Omental fat pad (tissue), 3 donors: ENCODE measurements at regions not wholly inside any gene's neighbourhood (a gene's known extent, or its start where the extent isn't known, plus 50 kb on each side); places are given as distances from the start of the nearest gene placed in this dataset.

Source experiments
- ATAC-seq: fragments of 150-250 bp; one replicate; pipeline ENCODE4 v1.9.1; 2016; ENCODE audit warnings: mild to moderate bottlenecking, moderate library complexity; ENCODE audit not compliant: low FRiP score
- DNase-seq: peaks from one replicate; pipeline ENCODE4 v3.0.0-alpha.2; 2019; ENCODE audit warnings: low spot score
- TF ChIP-seq, protein P1 (sequence below), 3 donors: fragments of 450-650 bp; IDR thresholded peaks; one replicate each; pipeline ENCODE4 v1.5.1; 2016 to 2017; ENCODE audit warnings: antibody characterized with exemption in 3 of 3, mild to moderate bottlenecking in 3 of 3, moderate library complexity in 2 of 3

DNA sequence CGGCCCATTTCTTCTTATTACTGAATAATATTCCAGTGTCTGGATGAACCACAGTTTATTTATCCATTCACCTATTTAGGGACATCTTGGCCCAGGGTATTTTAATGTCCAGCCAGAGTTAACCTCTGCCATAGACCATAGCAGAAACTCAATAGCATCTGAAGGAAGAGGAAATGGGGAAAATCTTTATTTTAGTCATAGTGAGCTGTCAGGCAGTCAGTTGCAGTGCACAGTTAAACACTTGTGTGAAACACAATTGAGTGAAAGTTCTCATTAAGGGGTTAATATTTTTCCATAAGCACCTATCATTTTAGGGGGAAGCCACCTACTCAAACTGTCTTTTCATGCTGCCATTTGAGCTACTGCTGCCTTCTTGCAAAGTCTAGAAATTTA lies 197.3 kb upstream of the PPFIA2 start:
- ATAC-seq, result no peak
- TF ChIP-seq, protein P1, sequence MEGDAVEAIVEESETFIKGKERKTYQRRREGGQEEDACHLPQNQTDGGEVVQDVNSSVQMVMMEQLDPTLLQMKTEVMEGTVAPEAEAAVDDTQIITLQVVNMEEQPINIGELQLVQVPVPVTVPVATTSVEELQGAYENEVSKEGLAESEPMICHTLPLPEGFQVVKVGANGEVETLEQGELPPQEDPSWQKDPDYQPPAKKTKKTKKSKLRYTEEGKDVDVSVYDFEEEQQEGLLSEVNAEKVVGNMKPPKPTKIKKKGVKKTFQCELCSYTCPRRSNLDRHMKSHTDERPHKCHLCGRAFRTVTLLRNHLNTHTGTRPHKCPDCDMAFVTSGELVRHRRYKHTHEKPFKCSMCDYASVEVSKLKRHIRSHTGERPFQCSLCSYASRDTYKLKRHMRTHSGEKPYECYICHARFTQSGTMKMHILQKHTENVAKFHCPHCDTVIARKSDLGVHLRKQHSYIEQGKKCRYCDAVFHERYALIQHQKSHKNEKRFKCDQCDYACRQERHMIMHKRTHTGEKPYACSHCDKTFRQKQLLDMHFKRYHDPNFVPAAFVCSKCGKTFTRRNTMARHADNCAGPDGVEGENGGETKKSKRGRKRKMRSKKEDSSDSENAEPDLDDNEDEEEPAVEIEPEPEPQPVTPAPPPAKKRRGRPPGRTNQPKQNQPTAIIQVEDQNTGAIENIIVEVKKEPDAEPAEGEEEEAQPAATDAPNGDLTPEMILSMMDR (IDR thresholded peaks at IDR 0.05), result no peak
- DNase-seq, result no peak

DNA sequence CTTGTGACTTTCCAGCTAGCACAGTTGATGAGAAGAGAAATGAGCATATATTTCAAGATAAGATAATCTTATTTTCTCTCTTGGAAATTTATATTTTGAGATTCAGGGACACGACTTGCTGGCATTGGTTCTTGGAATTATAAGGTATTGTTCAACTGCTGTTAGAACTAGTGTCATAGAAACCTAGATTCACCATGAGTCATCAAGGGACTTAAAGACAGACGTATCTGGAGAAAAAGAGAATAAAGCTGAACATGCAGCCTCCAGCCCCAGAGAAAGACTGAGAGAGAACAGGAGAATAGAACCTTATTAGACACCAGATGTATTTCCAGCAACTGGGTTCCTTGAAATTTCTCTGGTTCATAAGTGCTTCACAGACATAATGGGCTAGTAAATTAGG lies 194.4 kb upstream of the PPFIA2 start:
- TF ChIP-seq, protein P1 (IDR thresholded peaks at IDR 0.05), result no peak
- no peak for DNase-seq
- ATAC-seq, result no peak

DNA sequence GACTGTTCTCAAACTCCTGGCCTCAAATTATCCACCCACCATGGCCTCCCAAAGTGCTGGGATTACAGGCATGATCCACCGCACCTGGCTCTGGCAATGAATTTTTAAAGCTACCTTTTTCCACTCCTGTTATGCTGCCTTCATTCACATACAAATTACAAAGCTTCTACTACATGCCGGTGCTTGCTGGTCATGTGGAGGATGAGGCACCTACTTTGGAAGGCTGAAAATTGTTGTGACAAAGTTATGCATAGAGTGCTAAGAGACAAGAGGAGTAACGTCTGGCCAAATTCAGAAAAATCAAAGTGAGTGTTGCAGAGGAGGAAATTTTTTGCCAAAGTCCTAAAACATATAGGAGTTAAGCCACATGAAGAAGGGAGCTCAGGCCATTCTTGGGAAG lies 191.7 kb upstream of the PPFIA2 start:
- TF ChIP-seq, protein P1 (IDR thresholded peaks at IDR 0.05), result no peak
- no peak for ATAC-seq

DNA sequence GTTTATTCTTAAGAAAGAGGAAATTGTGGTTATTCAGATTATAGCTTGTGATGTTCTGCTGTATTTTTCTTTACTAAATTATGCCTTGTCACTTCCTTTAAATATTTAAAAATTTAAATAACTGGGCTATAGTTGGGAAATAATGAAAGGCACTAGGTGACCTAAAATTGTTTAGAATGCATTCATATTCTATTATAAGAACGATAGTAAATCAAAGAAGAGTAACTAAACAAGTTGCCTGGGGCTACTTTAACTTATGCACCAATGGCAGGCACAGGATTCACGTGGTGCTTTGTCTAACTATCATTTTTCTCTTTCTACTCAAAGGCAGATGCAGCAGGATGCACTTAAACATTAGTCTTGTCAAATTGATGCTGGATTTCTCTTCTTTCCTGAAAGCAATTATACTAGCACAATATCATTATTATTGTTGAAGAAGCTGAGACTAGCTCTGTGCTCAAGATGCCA lies 190.7 kb upstream of the PPFIA2 start:
- DNase-seq (no peak), ATAC-seq (no peak)
- TF ChIP-seq, protein P1 (IDR thresholded peaks at IDR 0.05), result no peak

More for the DNA sequence above, 191.7 kb upstream of the PPFIA2 start:
- no peak for DNase-seq

DNA sequence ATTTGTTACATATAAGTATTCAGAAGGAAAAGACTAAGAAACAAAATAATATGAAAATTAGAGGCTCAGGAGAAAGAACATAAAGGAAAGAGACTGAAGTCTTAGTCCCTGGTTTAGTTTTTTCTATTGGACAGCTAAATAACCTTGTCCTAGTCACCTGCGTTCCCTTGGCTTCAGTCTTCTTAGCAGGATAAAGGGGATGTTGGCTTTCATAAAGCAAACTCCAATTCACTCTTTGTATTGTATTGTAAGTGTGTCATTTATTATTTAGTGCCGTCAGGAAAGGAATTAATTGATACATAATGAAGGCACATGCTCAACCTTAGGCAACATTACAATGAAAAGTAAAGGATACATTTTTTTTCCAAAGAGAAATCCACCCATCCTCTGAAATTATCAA lies 190.3 kb upstream of the PPFIA2 start:
- ATAC-seq (no peak), DNase-seq (no peak)
- TF ChIP-seq, protein P1 (IDR thresholded peaks at IDR 0.05), result no peak

DNA sequence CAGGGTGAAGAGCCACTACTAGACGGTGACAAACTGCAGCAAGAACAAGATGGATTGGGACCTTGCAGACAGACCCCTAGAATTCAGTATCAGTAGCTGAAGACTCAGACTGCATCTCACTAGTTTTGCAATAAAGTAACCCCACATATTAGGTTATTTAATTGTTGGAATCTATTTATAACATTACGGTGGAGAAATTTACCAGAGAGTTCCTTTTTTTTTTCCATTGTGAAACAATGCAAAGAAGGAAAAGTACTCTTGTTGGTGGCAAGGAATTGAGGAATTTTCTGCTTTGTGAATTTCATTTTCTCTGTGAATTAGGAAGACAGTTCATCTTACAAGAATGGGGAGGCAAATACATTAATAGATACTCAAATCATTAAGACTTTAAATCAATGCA lies 185.7 kb upstream of the PPFIA2 start:
- DNase-seq, result no peak
- TF ChIP-seq, protein P1 (IDR thresholded peaks at IDR 0.05), result no peak
- ATAC-seq, result no peak

DNA sequence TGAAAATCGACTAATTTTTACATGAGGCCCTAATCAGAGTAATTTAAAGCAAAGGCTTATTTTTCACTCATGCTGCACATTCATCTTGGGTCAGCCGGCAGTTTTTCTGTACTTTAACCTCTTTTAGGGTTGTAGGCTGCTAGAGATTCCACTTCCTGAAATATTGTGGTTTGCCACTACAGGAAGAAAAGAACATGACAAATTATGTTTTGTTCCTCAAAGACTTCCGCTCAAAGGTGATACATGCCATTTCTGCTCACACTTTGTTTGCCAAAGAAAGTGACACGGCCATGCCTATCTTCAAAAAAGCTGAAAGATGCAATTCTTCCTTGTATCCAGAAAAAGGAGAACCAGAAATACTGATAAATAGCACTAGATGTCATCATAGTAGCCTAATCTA lies 183.4 kb upstream of the PPFIA2 start:
- ATAC-seq, result no peak
- DNase-seq, result no peak
- TF ChIP-seq, protein P1 (IDR thresholded peaks at IDR 0.05), result no peak
